K562 (cell line): ENCODE measurements at regions not wholly inside any gene's neighbourhood (a gene's known extent, or its start where the extent isn't known, plus 50 kb on each side); places are given as distances from the start of the nearest gene placed in this dataset.

Experiments used
- ATAC-seq: fragments of 200-7000 bp; cut with Tn5 transposase; 3 replicates; pipeline ENCODE4 v1.9.1; 2020; ENCODE audit warnings: moderate library complexity
- BruUV-seq: library from RNA; stranded (reverse); fragments of 400-500 nt; replicated peaks from 2 replicates; lab custom pipeline; 2021; lab: Mats Ljungman, UMichigan
- CTCF ChIA-PET: fragments of 300-600 bp; formaldehyde crosslinking; extraction: SDS; loops from one replicate; lab custom pipeline; 2021; ENCODE audit warnings: low intra/inter-chr PET ratio; lab: Yijun Ruan, JAX
- POLR2A ChIA-PET: fragments of 300-600, 350-650 bp; sonication (Branson Sonifier 250); formaldehyde crosslinking; extraction: SDS; loops from one replicate; lab custom pipeline; 2021; ENCODE audit warnings: antibody characterized with exemption, inconsistent platforms; lab: Yijun Ruan, JAX
- DNase-seq, 4 experiments: peaks; one replicate each; pipeline versions ENCODE4 v3.0.0 to v3.0.0-alpha.2; 2011 to 2018; ENCODE audit warnings: low spot score in 3 of 4, mixed read lengths in 3 of 4; ENCODE audit errors: extremely low read depth in 1 of 4
- FAIRE-seq: peaks from 2 replicates; lab custom pipeline; 2011; peaks lifted over from hg19 to GRCh38; lab: Jason Lieb, UNC
- H2AFZ ChIP-seq: 2 replicates; pipeline ENCODE4 v1.6.0; 2011; ENCODE audit warnings: low read depth, low read length, control low read depth, inconsistent platforms
- H3K27ac ChIP-seq: fragments of 200-600 bp; 3 replicates; pipeline ENCODE4 v1.8.0; 2011; ENCODE audit warnings: low read depth, mild to moderate bottlenecking, control low read depth, inconsistent platforms, low read length, moderate library complexity, mixed read lengths; ENCODE audit errors: extremely low read depth
- H3K27me3 ChIP-seq, 2 experiments: fragments of 300-600 bp in 1 of 2; 2 replicates in 1 of 2; 3 replicates in 1 of 2; pipeline versions ENCODE4 v1.6.0 to v1.8.0; 2011; ENCODE audit warnings: inconsistent platforms in 2 of 2, low read length in 2 of 2, mild to moderate bottlenecking in 1 of 2, mixed read lengths in 1 of 2, moderate library complexity in 1 of 2; ENCODE audit not compliant: control insufficient read depth in 2 of 2, insufficient read depth in 2 of 2
- H3K36me3 ChIP-seq: fragments of 300-600 bp; 3 replicates; pipeline ENCODE4 v1.8.0; 2011; ENCODE audit warnings: mild to moderate bottlenecking, low read length, inconsistent platforms; ENCODE audit not compliant: control insufficient read depth, insufficient read depth
- H3K4me1 ChIP-seq, 2 experiments: fragments of 200-600 bp in 1 of 2; replicated peaks in 1 of 2; 2 replicates in 1 of 2; 3 replicates in 1 of 2; pipeline versions ENCODE4 v1.5.1 to v1.8.0; 2011; ENCODE audit warnings: inconsistent platforms in 2 of 2, low read length in 2 of 2, mild to moderate bottlenecking in 1 of 2, mixed read lengths in 1 of 2, moderate library complexity in 1 of 2; ENCODE audit not compliant: control insufficient read depth in 2 of 2, insufficient read depth in 2 of 2
- H3K4me2 ChIP-seq: 2 replicates; pipeline ENCODE4 v1.6.1; 2011; ENCODE audit warnings: low read length, control low read depth, inconsistent platforms, mixed read lengths; ENCODE audit not compliant: insufficient read depth
- H3K4me3 ChIP-seq: fragments of 200-600 bp; sonication (generic), shearing (Covaris generic); 2 replicates; pipeline ENCODE4 v1.5.1; 2016; ENCODE audit warnings: control low read depth, inconsistent platforms
- H3K79me2 ChIP-seq: fragments of 200-600 bp; 3 replicates; pipeline ENCODE4 v1.8.0; 2011; ENCODE audit warnings: low read length, inconsistent platforms; ENCODE audit not compliant: control insufficient read depth, insufficient read depth
- H3K9ac ChIP-seq, 2 experiments: 2 replicates each; pipeline versions ENCODE4 v1.6.0 to v1.6.1; 2011; ENCODE audit warnings: low read depth in 2 of 2, low read length in 2 of 2, control low read depth in 1 of 2, inconsistent platforms in 1 of 2, mild to moderate bottlenecking in 1 of 2, mixed read lengths in 1 of 2; ENCODE audit not compliant: insufficient read depth in 1 of 2
- H3K9me1 ChIP-seq: one replicate; pipeline ENCODE4 v1.6.0; 2011; ENCODE audit warnings: inconsistent platforms, mild to moderate bottlenecking, low read length, moderate library complexity; ENCODE audit not compliant: control insufficient read depth, insufficient read depth
- H3K9me3 ChIP-seq: replicated peaks from 2 replicates; pipeline ENCODE4 v1.5.1; 2011; ENCODE audit warnings: low read depth, low read length, inconsistent platforms; ENCODE audit not compliant: control insufficient read depth, insufficient read depth
- H4K20me1 ChIP-seq: replicated peaks from 2 replicates; pipeline ENCODE4 v1.6.1; 2011; ENCODE audit warnings: low read length, inconsistent platforms, mixed read lengths; ENCODE audit not compliant: control insufficient read depth, insufficient read depth
- FOXA1 ChIP-seq: fragments of 450-650 bp; IDR thresholded peaks from 2 replicates; pipeline ENCODE4 v1.6.1; 2016; ENCODE audit warnings: mild to moderate bottlenecking, borderline replicate concordance
- GMEB1 ChIP-seq: fragments of 250-450 bp; sonication (Bioruptor Pico); IDR thresholded peaks from 2 replicates; pipeline ENCODE4 v1.4.0; 2020; ENCODE audit warnings: mild to moderate bottlenecking
- NR1H2 ChIP-seq: sonication (generic); formaldehyde crosslinking; IDR thresholded peaks from 2 replicates; pipeline ENCODE4 v1.4.0; 2020; ENCODE audit warnings: mild to moderate bottlenecking, missing genetic modification reagents
- RREB1 ChIP-seq: fragments of 250-450 bp; sonication (Bioruptor Pico); IDR thresholded peaks from 2 replicates; pipeline ENCODE4 v1.4.0; 2020
- SP2 ChIP-seq: IDR thresholded peaks from 2 replicates; pipeline ENCODE4 v1.6.1; 2011; ENCODE audit warnings: mild to moderate bottlenecking, low read depth, low read length, moderate library complexity; ENCODE audit not compliant: poor library complexity, severe bottlenecking; ENCODE audit errors: extremely low read depth
- ZBTB12 ChIP-seq: fragments of 250-450 bp; sonication (Bioruptor Pico); IDR thresholded peaks from 2 replicates; pipeline ENCODE4 v1.4.0; 2020
- ZNF384 ChIP-seq: IDR thresholded peaks from 2 replicates; pipeline ENCODE4 v1.6.1; 2012; ENCODE audit warnings: low read depth, low read length, improper control_type of control experiment
- ZNF511 ChIP-seq: sonication (generic); formaldehyde crosslinking; IDR thresholded peaks from 2 replicates; pipeline ENCODE4 v1.8.0; 2022; ENCODE audit warnings: mild to moderate bottlenecking, missing genetic modification reagents
- WGBS: fragments of 100-300 bp; shearing (Covaris generic); methylation state at CpG from one replicate; pipeline ENCODE4 v1.1.6; 2016; ENCODE audit warnings: low coverage, mixed read lengths; ENCODE audit not compliant: insufficient coverage; ENCODE audit errors: missing lambda C conversion rate; 5-methylcytosine and 5-hydroxymethylcytosine counted together
- in situ Hi-C: fragments of 300-500 bp; cut with MboI; formaldehyde crosslinking; loops from 4 replicates; pipeline ENCODE4 v1.15.0; 2018; ENCODE audit warnings: inconsistent platforms, mixed read lengths
- intact Hi-C: fragments of 100-400 bp; cut with micrococcal nuclease; formaldehyde crosslinking; loops from 2 replicates; pipeline ENCODE4 v1.14.2; 2022
- TF ChIP-seq, protein P1 (sequence below): fragments of 450-650 bp; IDR thresholded peaks from 2 replicates; pipeline ENCODE4 v1.6.1; 2017; ENCODE audit warnings: antibody characterized with exemption, mild to moderate bottlenecking

- ChIA-PET CTCF (no interaction called here), POLR2A (no interaction called here)
- H3K9me1 ChIP-seq: no peaks in the 10 kb centered on the region
- no peak overlapping the region for H3K9ac ChIP-seq
- H2AFZ ChIP-seq: no peak overlapping the region
- BruUV-seq: no TSS peak
- H3K79me2 ChIP-seq: no peaks in the 10 kb centered on the region
- no peak for ATAC-seq
- no peak overlapping the region for H3K27ac ChIP-seq
- in situ Hi-C loops: no loop called here
- no peaks in the 10 kb centered on the region for H3K9me3 ChIP-seq
- no peak for DNase-seq
- no peaks in the 10 kb centered on the region for H3K27me3 ChIP-seq
- no peaks in the 10 kb centered on the region for H4K20me1 ChIP-seq
- no peaks in the 10 kb centered on the region for H3K4me1 ChIP-seq
- intact Hi-C loops: no loop called here
- H3K36me3 ChIP-seq: no peaks in the 10 kb centered on the region
- no peak for FAIRE-seq
- H3K4me3 ChIP-seq: no peak overlapping the region
- no peak overlapping the region for H3K4me2 ChIP-seq
- 0% methylated on average over 1 of the region's 1 CpG for WGBS
- TF ChIP-seq, protein P1, sequence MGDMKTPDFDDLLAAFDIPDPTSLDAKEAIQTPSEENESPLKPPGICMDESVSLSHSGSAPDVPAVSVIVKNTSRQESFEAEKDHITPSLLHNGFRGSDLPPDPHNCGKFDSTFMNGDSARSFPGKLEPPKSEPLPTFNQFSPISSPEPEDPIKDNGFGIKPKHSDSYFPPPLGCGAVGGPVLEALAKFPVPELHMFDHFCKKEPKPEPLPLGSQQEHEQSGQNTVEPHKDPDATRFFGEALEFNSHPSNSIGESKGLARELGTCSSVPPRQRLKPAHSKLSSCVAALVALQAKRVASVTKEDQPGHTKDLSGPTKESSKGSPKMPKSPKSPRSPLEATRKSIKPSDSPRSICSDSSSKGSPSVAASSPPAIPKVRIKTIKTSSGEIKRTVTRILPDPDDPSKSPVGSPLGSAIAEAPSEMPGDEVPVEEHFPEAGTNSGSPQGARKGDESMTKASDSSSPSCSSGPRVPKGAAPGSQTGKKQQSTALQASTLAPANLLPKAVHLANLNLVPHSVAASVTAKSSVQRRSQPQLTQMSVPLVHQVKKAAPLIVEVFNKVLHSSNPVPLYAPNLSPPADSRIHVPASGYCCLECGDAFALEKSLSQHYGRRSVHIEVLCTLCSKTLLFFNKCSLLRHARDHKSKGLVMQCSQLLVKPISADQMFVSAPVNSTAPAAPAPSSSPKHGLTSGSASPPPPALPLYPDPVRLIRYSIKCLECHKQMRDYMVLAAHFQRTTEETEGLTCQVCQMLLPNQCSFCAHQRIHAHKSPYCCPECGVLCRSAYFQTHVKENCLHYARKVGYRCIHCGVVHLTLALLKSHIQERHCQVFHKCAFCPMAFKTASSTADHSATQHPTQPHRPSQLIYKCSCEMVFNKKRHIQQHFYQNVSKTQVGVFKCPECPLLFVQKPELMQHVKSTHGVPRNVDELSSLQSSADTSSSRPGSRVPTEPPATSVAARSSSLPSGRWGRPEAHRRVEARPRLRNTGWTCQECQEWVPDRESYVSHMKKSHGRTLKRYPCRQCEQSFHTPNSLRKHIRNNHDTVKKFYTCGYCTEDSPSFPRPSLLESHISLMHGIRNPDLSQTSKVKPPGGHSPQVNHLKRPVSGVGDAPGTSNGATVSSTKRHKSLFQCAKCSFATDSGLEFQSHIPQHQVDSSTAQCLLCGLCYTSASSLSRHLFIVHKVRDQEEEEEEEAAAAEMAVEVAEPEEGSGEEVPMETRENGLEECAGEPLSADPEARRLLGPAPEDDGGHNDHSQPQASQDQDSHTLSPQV: no peak
- no peak for TF ChIP-seq SP2
- no peak for TF ChIP-seq ZBTB12 (CRISPR knock-in tag)
- TF ChIP-seq RREB1 (CRISPR knock-in tag): no peak
- no peak for TF ChIP-seq FOXA1
- TF ChIP-seq GMEB1 (CRISPR knock-in tag): no peak
- TF ChIP-seq ZNF384: no peak
- no peak for TF ChIP-seq ZNF511 (CRISPR knock-in tag)
- no peak for TF ChIP-seq NR1H2 (CRISPR knock-in tag)
Measured at GRCh38 chr4:57865264-57865663, 755.1 kb upstream of the IGFBP7 start.
